HUES6 (cell line): ENCODE measurements at regions not wholly inside any gene's neighbourhood (a gene's known extent, or its start where the extent isn't known, plus 50 kb on each side); places are given as distances from the start of the nearest gene placed in this dataset.
"Not testable (repeated sequence)": the region's sequence is repeated elsewhere in the genome, so short reads cannot be mapped to it uniquely, and the experiment has no call there.

Experiments
- H3K27ac ChIP-seq: 2 replicates; pipeline ENCODE4 v1.7.0; 2013; ENCODE audit warnings: low read depth, mild to moderate bottlenecking, low read length, inconsistent platforms
- H3K27me3 ChIP-seq: 2 replicates; pipeline ENCODE4 v1.6.1; 2013; ENCODE audit warnings: low read length; ENCODE audit not compliant: control insufficient read depth, insufficient read depth
- H3K36me3 ChIP-seq: 2 replicates; pipeline ENCODE4 v1.6.1; 2013; ENCODE audit warnings: low read length; ENCODE audit not compliant: control insufficient read depth, insufficient read depth
- H3K4me1 ChIP-seq: 2 replicates; pipeline ENCODE4 v1.6.1; 2013; ENCODE audit warnings: low read length; ENCODE audit not compliant: control insufficient read depth, insufficient read depth
- H3K4me3 ChIP-seq: 2 replicates; pipeline ENCODE4 v1.5.1; 2013; ENCODE audit warnings: low read depth, low read length
- H3K9ac ChIP-seq: one replicate; pipeline ENCODE4 v1.6.1; 2013; ENCODE audit warnings: mild to moderate bottlenecking, low read length
- H3K9me3 ChIP-seq: 2 replicates; pipeline ENCODE4 v1.6.1; 2013; ENCODE audit warnings: low read depth, low read length; ENCODE audit not compliant: control insufficient read depth, insufficient read depth

GRCh38 chr1:60809204-60809980 is 273.0 kb upstream of the NFIA start:
- Histone ChIP-seq H3K9me3 (no peaks in the 10 kb centered on the region; the same call in 1 of the 2 replicates), H3K27me3 (no peaks in the 10 kb centered on the region), H3K4me1 (no peaks in the 10 kb centered on the region), H3K9ac (no peak overlapping the region), H3K4me3 (no peak overlapping the region), H3K36me3 (no peaks in the 10 kb centered on the region), H3K27ac (no peak overlapping the region)

- H3K27me3 ChIP-seq = no peaks in the 10 kb centered on the region
- no peak overlapping the region for H3K9ac ChIP-seq
- H3K4me1 ChIP-seq = no peaks in the 10 kb centered on the region
- no peak overlapping the region for H3K27ac ChIP-seq
- no peaks in the 10 kb centered on the region for H3K36me3 ChIP-seq
- no peaks in the 10 kb centered on the region; the same call in 1 of the 2 replicates for H3K9me3 ChIP-seq
- no peak overlapping the region for H3K4me3 ChIP-seq
These were observed 273.7 kb upstream of the NFIA start for GRCh38 chr1:60808676-60809075.

- H3K27me3 ChIP-seq = no peaks in the 10 kb centered on the region
- no peak overlapping the region for H3K9ac ChIP-seq
- H3K4me1 ChIP-seq = no peaks in the 10 kb centered on the region
- H3K27ac ChIP-seq = no peak overlapping the region
- no peaks in the 10 kb centered on the region for H3K36me3 ChIP-seq
- H3K4me3 ChIP-seq = no peak overlapping the region
- 0 out of 2 replicates have a peak, but pooled peaks cover 3% of the 10 kb centered on the region for H3K9me3 ChIP-seq
These were observed 279.5 kb upstream of the NFIA start for GRCh38 chr1:60802884-60803283.

- no peaks in the 10 kb centered on the region for H3K9me3 ChIP-seq
- H3K4me1 ChIP-seq = no peaks in the 10 kb centered on the region
- H3K27me3 ChIP-seq = no peaks in the 10 kb centered on the region
- no peak overlapping the region for H3K9ac ChIP-seq
- no peak overlapping the region for H3K4me3 ChIP-seq
- H3K27ac ChIP-seq = no peak overlapping the region
- H3K36me3 ChIP-seq = no peaks in the 10 kb centered on the region
These were observed 285.0 kb upstream of the NFIA start for GRCh38 chr1:60797351-60797750.

GRCh38 chr1:60791226-60791625 is 291.1 kb upstream of the NFIA start:
- no peak overlapping the region for H3K9ac ChIP-seq
- H3K4me3 ChIP-seq = no peak overlapping the region
- no peaks in the 10 kb centered on the region for H3K27me3 ChIP-seq
- H3K9me3 ChIP-seq = no peaks in the 10 kb centered on the region
- H3K27ac ChIP-seq = no peak overlapping the region
- no peaks in the 10 kb centered on the region for H3K4me1 ChIP-seq
- no peaks in the 10 kb centered on the region for H3K36me3 ChIP-seq

GRCh38 chr1:60773099-60773498 is 309.3 kb upstream of the NFIA start:
- not testable (repeated sequence) for H3K4me1 ChIP-seq, H3K27me3 ChIP-seq, H3K9me3 ChIP-seq, H3K9ac ChIP-seq, H3K27ac ChIP-seq, H3K36me3 ChIP-seq, H3K4me3 ChIP-seq

GRCh38 chr1:60769082-60769481 is 313.3 kb upstream of the NFIA start:
- Histone ChIP-seq H3K9me3 (no peaks in the 10 kb centered on the region), H3K4me3 (no peak overlapping the region), H3K27me3 (no peaks in the 10 kb centered on the region), H3K27ac (no peak overlapping the region), H3K9ac (no peak overlapping the region), H3K36me3 (no peaks in the 10 kb centered on the region), H3K4me1 (no peaks in the 10 kb centered on the region)

GRCh38 chr1:60765204-60765603 is 317.2 kb upstream of the NFIA start:
- H3K9me3 ChIP-seq = no peaks in the 10 kb centered on the region

GRCh38 chr1:60764489-60764888 is 317.9 kb upstream of the NFIA start:
- no peaks in the 10 kb centered on the region for H3K9me3 ChIP-seq
- H3K36me3 ChIP-seq = no peaks in the 10 kb centered on the region
- no peaks in the 10 kb centered on the region for H3K27me3 ChIP-seq
- H3K4me1 ChIP-seq = no peaks in the 10 kb centered on the region
- H3K4me3 ChIP-seq = no peak overlapping the region
- no peak overlapping the region for H3K27ac ChIP-seq
- H3K9ac ChIP-seq = no peak overlapping the region

More at GRCh38 chr1:60765204-60765603, 317.2 kb upstream of the NFIA start:
- no peak overlapping the region for H3K9ac ChIP-seq
- no peak overlapping the region for H3K4me3 ChIP-seq
- H3K4me1 ChIP-seq = no peaks in the 10 kb centered on the region
- no peak overlapping the region for H3K27ac ChIP-seq
- H3K27me3 ChIP-seq = no peaks in the 10 kb centered on the region
- no peaks in the 10 kb centered on the region for H3K36me3 ChIP-seq

- Histone ChIP-seq H3K27me3 (no peaks in the 10 kb centered on the region), H3K27ac (no peak overlapping the region), H3K9me3 (no peaks in the 10 kb centered on the region), H3K4me1 (no peaks in the 10 kb centered on the region), H3K9ac (no peak overlapping the region), H3K4me3 (no peak overlapping the region), H3K36me3 (no peaks in the 10 kb centered on the region)
These were observed 318.6 kb upstream of the NFIA start for GRCh38 chr1:60763741-60764140.

GRCh38 chr1:60762911-60763310 is 319.4 kb upstream of the NFIA start:
- no peaks in the 10 kb centered on the region for H3K9me3 ChIP-seq
- H3K27ac ChIP-seq = no peak overlapping the region
- H3K4me3 ChIP-seq = no peak overlapping the region
- no peaks in the 10 kb centered on the region for H3K27me3 ChIP-seq
- H3K36me3 ChIP-seq = no peaks in the 10 kb centered on the region
- H3K9ac ChIP-seq = no peak overlapping the region
- no peaks in the 10 kb centered on the region for H3K4me1 ChIP-seq
